ENCODE measurements at regions not wholly inside any gene's neighbourhood (a gene's known extent, or its start where the extent isn't known, plus 50 kb on each side); places are given as distances from the start of the nearest gene placed in this dataset.

DNA sequence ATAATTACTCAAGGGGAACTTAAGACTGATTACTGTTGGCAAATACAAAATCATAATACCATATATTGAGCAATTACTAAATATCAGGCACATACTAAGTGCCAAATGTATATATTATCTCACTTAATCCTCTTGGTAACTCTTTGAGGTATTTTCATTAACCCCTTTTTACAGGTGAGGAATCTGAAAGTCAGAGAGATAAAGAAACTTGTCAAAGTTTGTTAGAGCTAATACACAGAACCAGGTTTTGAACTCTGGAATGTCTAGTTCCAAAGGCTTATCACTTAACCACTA lies 80.3 kb downstream of the LLPH start (continued):
- no peak for TF ChIP-seq TBP (IDR thresholded peaks at IDR 0.05; ENCODE audit: low read depth, low read length)
- no peak for TF ChIP-seq CHD2 (IDR thresholded peaks at IDR 0.05; ENCODE audit: low read length)
